ENCODE measurements at regions not wholly inside any gene's neighbourhood (a gene's known extent, or its start where the extent isn't known, plus 50 kb on each side); places are given as distances from the start of the nearest gene placed in this dataset.
A peak's percentile ranks its signal among the peaks of the same experiment; 100 is the strongest.

- TF ChIP-seq CTCF (IDR thresholded peaks at IDR 0.05), result no peak
These were observed 86.3 kb upstream of the SLC66A3 start for GRCh38 chr2:11068856-11069526.

- no peak for TF ChIP-seq CTCF (IDR thresholded peaks at IDR 0.05)
These were observed 85.6 kb upstream of the SLC66A3 start for GRCh38 chr2:11069566-11070185.

GRCh38 chr2:11071211-11071610, 84.1 kb upstream of the SLC66A3 start:
- no peak for TF ChIP-seq CTCF (IDR thresholded peaks at IDR 0.05)

GRCh38 chr2:11071939-11072338, 83.3 kb upstream of the SLC66A3 start:
- no peak for TF ChIP-seq CTCF (IDR thresholded peaks at IDR 0.05)

GRCh38 chr2:11072550-11072949, 82.7 kb upstream of the SLC66A3 start:
- no peak for TF ChIP-seq CTCF (IDR thresholded peaks at IDR 0.05)

- TF ChIP-seq CTCF (IDR thresholded peaks at IDR 0.05), result peak; percentile 62
These were observed 82.0 kb upstream of the SLC66A3 start for GRCh38 chr2:11073251-11073650.

GRCh38 chr2:11073776-11074175, 81.5 kb upstream of the SLC66A3 start:
- no peak for TF ChIP-seq CTCF (IDR thresholded peaks at IDR 0.05)
